ENCODE measurements at regions not wholly inside any gene's neighbourhood (a gene's known extent, or its start where the extent isn't known, plus 50 kb on each side); places are given as distances from the start of the nearest gene placed in this dataset.
A peak's percentile ranks its signal among the peaks of the same experiment; 100 is the strongest.

DNA sequence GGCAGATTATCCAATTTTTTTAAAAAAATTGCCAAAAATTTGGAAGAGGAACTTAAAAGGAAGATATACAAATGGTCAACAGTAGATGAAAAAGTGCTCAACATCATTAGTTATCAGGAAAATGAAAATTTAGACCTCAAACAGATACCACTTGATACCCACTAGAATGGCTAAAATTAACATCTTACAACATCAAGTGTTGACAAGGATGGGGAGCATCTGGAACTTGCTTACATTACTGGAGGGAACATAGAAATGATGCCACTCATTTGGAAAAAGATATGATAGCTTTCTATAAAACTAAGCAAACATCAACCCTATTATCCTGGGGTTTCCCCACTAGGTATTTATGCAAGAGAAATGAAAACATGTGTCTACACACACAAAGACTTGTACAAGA lies 284.5 kb upstream of the CHRNA7 start:
- Mint-ChIP-seq H3K36me3 (no peaks in the 10 kb centered on the region), H3K4me1 (no peaks in the 10 kb centered on the region), H3K4me3 (no peak overlapping the region), H3K9me3 (peaks cover 13% of the 10 kb centered on the region), H3K27ac (no peak overlapping the region)
- no peak for ATAC-seq
- DNase-seq (ENCODE audit: low spot score in 2 of 2), result no peak

DNA sequence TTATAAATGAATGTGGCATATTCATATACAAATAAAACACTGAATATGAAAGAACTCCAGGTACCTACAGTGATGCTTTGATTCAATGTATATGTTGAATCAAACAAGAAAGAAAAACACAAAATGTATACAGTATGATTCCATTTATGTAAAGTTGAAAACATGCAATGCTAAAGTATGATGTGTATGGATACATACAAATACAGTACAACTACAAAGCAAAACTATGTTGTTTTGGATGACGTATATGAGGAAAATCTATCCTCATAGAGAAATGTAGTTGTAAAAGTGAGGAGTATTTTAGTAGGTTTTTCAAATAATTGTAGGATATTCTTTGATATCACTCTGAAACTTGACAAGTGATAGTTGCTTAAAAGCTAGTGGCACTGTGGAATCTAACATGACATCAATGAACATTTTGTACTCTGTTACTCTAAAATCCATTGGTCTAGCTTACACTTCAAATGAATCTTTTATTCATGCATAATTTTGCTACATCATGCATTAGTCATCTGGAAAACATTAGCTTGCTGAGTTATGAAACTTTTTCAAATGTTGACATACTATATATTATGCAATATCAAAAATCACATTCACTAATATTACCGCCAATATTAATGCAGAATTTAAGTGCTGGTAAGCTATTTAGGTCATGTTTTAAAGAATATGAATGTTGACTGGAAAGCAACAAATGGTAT lies 278.1 kb upstream of the CHRNA7 start:
- no peak for ATAC-seq
- no peak overlapping the region for H3K4me3 Mint-ChIP-seq
- DNase-seq (ENCODE audit: low spot score in 2 of 2), result no peak
- no peaks in the 10 kb centered on the region for H3K36me3 Mint-ChIP-seq
- H3K9me3 Mint-ChIP-seq, result peaks cover 4% of the 10 kb centered on the region
- H3K4me1 Mint-ChIP-seq, result no peaks in the 10 kb centered on the region
- no peak overlapping the region for H3K27ac Mint-ChIP-seq

DNA sequence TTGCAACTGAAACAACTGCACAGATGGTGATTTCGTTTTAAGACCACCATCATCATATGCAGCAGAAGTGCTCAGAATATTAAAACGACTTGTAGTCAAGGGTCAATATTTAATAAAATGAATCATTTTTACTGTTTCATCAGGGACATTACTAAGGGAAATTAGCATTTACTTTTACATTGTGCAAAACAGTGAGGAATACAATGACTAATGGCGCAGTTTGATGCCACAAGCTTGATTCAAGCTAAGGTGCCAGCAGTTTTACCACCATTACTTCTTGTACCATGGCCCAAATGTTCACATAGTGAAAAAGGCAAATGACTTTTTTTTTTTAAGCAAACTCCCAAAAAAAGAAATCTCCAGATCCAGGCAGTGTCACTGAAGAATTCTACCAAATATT lies 277.4 kb upstream of the CHRNA7 start:
- H3K27ac Mint-ChIP-seq, result no peak overlapping the region
- H3K4me3 Mint-ChIP-seq, result no peak overlapping the region
- no peaks in the 10 kb centered on the region for H3K36me3 Mint-ChIP-seq
- peaks cover 4% of the 10 kb centered on the region for H3K9me3 Mint-ChIP-seq
- H3K4me1 Mint-ChIP-seq, result no peaks in the 10 kb centered on the region
- no peak for ATAC-seq
- no peak for DNase-seq (ENCODE audit: low spot score in 2 of 2)

DNA sequence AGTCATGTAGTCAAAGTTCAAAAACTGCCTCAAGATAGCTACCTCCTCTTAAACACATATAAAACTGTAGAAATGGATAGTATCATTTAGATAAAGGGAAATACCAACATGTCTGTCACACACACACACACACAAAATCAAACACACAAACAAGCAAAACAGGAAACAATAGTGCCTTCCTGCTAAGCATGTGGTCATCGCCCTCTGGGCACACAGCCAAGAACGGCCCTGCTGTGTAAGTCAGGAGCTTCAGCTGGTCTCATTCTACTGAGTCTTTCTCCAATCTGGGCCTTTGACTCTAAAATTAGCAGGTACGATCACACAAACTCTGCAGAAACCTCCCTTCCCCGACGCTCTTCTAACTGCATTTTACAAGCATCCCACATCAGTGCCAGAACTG lies 272.2 kb upstream of the CHRNA7 start:
- DNase-seq (ENCODE audit: low spot score in 2 of 2), result no peak
- Mint-ChIP-seq H3K36me3 (no peaks in the 10 kb centered on the region), H3K27ac (no peak overlapping the region)

DNA sequence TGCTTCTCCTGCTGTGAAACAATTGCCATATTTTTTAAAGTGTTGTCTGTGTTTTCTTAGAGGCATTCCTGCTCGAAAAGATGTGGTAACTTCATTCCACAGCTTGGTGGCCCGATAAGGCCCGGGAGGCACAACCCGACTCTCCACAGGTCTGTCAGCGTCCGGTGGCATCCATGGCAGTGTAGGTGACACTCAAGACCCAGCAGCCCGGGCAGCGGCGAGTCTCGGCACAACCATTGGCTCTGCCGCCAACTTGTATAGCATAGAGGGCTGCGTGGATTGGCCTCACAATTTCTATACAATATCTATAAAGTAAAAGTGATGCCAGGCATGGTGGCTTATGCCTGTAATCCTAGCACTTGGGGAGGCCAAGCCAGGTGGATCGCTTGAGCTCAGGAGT lies 262.3 kb upstream of the CHRNA7 start:
- peaks cover 2% of the 10 kb centered on the region for H3K9me3 Mint-ChIP-seq
- H3K4me3 Mint-ChIP-seq, result no peak overlapping the region
- ATAC-seq (no peak), DNase-seq (ENCODE audit: low spot score in 2 of 2) (no peak)
- H3K36me3 Mint-ChIP-seq, result no peaks in the 10 kb centered on the region
- no peaks in the 10 kb centered on the region for H3K4me1 Mint-ChIP-seq
- H3K27ac Mint-ChIP-seq, result no peak overlapping the region

More for the DNA sequence above, 272.2 kb upstream of the CHRNA7 start:
- Mint-ChIP-seq H3K4me3 (no peak overlapping the region), H3K4me1 (no peaks in the 10 kb centered on the region), H3K9me3 (peaks cover 4% of the 10 kb centered on the region)
- ATAC-seq, result no peak

DNA sequence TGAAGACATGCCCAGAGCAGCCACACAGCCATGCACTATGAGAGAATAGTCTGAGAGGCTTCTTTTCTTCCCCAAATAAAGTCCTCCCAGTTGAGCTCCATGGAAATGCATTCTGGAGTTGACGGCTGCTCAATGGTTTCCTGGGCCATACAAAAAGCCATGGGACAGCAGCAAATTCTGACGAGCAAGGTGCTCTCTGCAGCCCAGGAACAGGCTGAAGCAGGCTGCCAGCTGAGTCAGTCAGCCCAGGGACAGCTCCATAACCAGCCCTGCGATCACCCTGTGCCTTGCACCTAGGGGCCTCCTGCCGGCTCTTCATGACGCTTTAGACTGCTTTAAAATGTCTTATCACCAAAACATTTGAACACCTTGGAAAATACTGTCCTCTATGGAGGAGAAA lies 256.3 kb upstream of the CHRNA7 start:
- Mint-ChIP-seq H3K9me3 (peaks cover 2% of the 10 kb centered on the region), H3K27ac (no peak overlapping the region), H3K4me3 (no peak overlapping the region), H3K36me3 (no peaks in the 10 kb centered on the region), H3K4me1 (no peaks in the 10 kb centered on the region)
- DNase-seq (ENCODE audit: low spot score in 2 of 2), result no peak
- ATAC-seq, result no peak

DNA sequence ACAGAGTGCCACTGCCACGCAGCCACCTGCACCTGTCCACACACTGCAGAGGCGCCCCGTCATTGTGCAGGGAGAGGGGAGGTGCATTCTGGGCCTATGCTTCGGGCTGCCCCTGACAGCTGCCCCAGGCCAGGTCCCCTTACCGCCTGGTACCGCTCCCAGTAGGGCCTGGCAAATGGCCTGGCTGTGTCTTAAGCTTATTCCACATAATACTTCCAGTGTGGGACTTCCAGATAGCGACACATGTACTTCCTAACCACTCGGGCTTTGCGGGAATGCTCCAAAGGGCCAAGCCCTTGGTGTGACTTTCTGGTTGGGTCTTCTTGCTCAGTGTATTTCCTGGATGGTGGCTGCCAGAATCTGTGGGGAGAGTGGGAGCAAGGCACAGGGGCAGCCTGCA lies 254.3 kb upstream of the CHRNA7 start:
- Mint-ChIP-seq H3K27ac (no peak overlapping the region), H3K4me1 (no peaks in the 10 kb centered on the region), H3K36me3 (no peaks in the 10 kb centered on the region), H3K4me3 (no peak overlapping the region), H3K9me3 (no peaks in the 10 kb centered on the region)
- ATAC-seq, result no peak
- DNase-seq (ENCODE audit: low spot score in 2 of 2), result no peak

DNA sequence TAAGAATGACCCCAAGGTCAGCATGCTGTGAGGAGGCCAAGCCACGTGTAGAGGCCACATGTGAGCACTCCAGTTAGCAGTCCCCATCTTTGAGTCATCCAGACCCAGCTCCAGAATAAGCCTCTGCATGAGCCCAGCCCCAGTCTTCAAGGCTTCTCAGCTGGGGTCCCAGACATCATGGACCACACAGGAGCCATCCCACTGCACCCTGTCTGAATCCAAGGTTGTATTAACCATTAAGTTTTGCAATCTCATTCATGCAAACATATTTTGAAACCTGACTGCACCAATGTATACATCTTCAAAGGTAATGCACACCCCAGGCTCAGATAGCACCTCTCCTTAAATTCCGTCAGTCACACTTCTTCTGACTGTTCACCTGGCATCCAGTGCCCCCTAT lies 249.1 kb upstream of the CHRNA7 start:
- ATAC-seq (peak; percentile 17), DNase-seq (ENCODE audit: low spot score in 2 of 2) (no peak)
- H3K4me3 Mint-ChIP-seq, result no peak overlapping the region
- no peak overlapping the region for H3K27ac Mint-ChIP-seq
- H3K4me1 Mint-ChIP-seq, result no peaks in the 10 kb centered on the region
- no peaks in the 10 kb centered on the region for H3K9me3 Mint-ChIP-seq
- no peaks in the 10 kb centered on the region for H3K36me3 Mint-ChIP-seq

DNA sequence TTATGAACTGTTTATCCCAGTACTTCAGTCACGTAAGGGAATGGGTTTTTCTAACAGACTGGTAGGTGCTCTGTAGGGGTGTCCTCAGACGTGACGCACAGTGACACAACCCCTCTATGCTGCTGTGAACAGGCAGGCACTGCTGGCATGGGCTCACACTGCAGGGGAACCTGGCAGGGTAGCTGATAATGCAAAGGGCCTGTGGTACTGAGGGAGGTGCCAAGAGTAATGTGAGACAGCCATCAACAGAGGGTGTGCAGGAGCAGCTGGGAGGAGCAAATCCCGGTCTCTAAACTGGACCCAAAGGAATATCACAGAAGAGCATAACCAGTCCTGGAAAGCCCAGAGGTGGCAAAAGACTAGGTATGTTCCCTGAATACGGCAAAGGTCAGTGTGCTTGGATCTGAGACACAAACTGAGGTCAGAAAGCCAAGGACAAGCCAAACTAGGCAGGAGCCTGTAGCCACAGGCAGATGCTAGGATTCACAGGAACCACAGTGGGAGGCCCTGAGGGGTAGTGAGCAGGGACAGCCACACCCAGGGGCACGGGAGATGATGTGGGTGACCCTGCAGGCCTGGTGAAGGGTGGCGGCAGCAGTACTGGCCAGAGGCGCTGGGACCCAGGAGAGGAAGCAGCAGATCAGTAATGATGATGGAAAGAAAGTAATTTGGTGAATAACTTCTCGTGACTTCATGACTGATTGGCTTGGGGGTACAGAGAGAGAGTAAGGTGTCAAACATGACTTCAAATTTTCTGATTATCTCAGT lies 248.1 kb upstream of the CHRNA7 start:
- DNase-seq (ENCODE audit: low spot score in 2 of 2), result no peak
- no peaks in the 10 kb centered on the region for H3K9me3 Mint-ChIP-seq
- no peak overlapping the region for H3K4me3 Mint-ChIP-seq
- no peaks in the 10 kb centered on the region for H3K4me1 Mint-ChIP-seq
- H3K36me3 Mint-ChIP-seq, result no peaks in the 10 kb centered on the region
- peak; percentile 19 for ATAC-seq
- H3K27ac Mint-ChIP-seq, result no peak overlapping the region

DNA sequence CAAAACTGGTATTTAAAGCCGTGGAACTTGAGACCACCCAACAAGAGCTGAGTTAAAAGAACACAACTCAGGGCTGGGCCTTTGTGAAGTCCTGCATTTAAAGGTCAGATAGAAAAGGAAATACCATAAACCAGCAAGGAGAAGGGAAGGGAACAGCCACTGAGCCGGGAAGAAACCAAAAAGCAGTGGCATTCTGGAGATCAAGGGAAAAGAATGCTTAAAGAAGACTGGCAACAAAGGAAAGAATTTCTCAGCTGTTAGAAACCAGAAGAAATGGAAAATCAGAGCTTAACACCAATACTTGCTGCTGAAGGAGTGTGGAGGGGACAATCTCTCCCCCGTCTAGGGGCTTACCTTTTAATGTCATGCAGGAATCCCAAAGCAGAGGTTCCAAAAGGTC lies 247.4 kb upstream of the CHRNA7 start:
- Mint-ChIP-seq H3K9me3 (no peaks in the 10 kb centered on the region), H3K36me3 (no peaks in the 10 kb centered on the region), H3K4me3 (no peak overlapping the region), H3K4me1 (no peaks in the 10 kb centered on the region), H3K27ac (no peak overlapping the region)
- DNase-seq (ENCODE audit: low spot score in 2 of 2), result no peak
- no peak for ATAC-seq

DNA sequence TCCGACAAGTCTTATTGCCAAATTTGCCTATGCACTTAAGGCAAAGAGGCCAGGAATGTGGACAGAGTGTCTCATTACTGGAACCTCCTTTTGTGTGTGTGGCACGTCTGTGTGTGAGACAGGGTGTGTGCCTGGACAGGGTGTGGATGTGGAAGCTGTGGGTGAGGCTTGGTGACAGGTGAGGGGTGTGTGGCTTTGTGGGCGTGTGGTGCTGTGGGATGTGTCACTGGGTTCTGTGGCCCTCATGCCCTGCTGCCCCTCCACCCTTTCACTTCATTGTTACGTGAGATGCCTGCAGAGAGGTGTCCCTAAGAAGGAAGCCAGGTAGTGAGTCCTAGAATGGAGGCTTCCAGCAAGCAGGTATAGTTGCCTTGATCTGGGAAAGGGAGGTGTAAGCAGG lies 244.0 kb upstream of the CHRNA7 start:
- H3K27ac Mint-ChIP-seq, result no peak overlapping the region
- no peaks in the 10 kb centered on the region for H3K36me3 Mint-ChIP-seq
- no peak overlapping the region for H3K4me3 Mint-ChIP-seq
- no peak for ATAC-seq
- no peaks in the 10 kb centered on the region for H3K4me1 Mint-ChIP-seq
- H3K9me3 Mint-ChIP-seq, result no peaks in the 10 kb centered on the region
- DNase-seq (ENCODE audit: low spot score in 2 of 2), result no peak

DNA sequence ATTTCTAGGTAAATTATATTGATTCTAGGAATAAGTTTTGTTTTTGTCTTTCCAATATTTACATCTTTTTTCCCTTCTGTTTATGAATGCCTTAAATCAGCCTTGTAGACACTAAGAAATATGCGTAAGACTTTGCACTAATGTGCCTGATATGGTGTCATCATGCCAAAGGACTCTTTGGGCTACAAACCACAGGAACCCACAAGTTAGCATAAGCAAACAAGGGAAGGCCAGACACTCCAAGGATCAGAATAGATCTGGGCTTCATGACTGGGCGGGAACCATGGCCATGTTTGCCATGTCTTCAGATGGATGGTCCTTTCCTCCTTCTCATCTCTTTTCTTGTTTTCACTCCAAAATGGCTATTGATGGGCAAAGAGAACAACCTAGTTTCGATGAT lies 242.2 kb upstream of the CHRNA7 start:
- ATAC-seq (no peak), DNase-seq (ENCODE audit: low spot score in 2 of 2) (no peak)
- Mint-ChIP-seq H3K4me3 (no peak overlapping the region), H3K27ac (no peak overlapping the region), H3K9me3 (no peaks in the 10 kb centered on the region), H3K36me3 (no peaks in the 10 kb centered on the region), H3K4me1 (no peaks in the 10 kb centered on the region)

DNA sequence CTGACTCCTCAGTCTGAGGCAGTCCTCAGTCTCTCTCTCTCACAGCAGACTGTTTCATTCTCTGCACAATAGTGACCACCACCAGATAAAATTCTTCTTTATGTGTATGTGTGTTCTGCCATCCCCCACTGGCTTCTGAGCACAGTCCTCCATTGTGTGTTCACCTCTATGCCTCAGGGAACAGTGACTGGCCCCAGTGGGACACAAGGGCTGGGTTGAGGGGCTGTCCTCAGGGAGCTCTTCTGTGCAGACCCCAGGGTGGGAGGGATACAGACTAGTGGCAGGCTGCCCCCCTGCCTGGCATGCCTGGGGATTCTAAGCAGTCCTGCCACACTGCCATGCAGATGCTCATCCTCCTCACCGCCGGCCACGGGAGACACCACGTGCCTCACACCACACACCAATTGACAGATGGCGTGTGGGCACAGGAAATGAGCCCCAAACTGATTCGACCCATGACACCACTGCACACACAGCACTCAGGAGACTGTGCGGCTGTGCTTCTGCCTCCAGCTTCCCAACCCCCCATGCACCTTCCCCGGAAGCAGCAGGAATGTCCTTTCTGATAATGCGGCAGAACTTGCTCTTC lies 237.6 kb upstream of the CHRNA7 start:
- H3K36me3 Mint-ChIP-seq, result no peaks in the 10 kb centered on the region
- H3K4me1 Mint-ChIP-seq, result no peaks in the 10 kb centered on the region

DNA sequence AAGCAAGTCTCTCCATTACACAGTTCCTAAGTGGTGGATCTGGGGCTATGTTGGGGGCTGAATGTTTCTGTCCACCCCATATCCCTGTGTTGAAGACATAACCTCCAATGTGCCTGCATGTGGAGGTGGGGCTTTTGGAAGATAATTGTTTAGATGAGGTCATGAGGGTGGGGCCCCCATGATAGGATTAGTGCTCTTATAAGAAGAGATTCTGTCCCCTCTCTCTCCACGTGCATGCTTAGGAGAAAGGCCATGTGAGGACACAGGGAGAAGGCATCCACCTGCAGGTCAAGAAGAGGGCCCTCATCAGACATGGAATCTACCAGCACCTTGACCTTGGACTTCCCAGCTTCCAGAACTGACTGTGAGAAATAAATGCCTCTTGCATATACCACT lies 231.0 kb upstream of the CHRNA7 start:
- Mint-ChIP-seq H3K36me3 (no peaks in the 10 kb centered on the region), H3K27ac (no peak overlapping the region), H3K9me3 (no peaks in the 10 kb centered on the region), H3K4me3 (no peak overlapping the region), H3K4me1 (no peaks in the 10 kb centered on the region)
- ATAC-seq (no peak), DNase-seq (ENCODE audit: low spot score in 2 of 2) (no peak)

More for the DNA sequence above, 237.6 kb upstream of the CHRNA7 start:
- Mint-ChIP-seq H3K9me3 (no peaks in the 10 kb centered on the region), H3K27ac (no peak overlapping the region), H3K4me3 (no peak overlapping the region)
- DNase-seq (ENCODE audit: low spot score in 2 of 2) (no peak), ATAC-seq (peak; percentile 33)

DNA sequence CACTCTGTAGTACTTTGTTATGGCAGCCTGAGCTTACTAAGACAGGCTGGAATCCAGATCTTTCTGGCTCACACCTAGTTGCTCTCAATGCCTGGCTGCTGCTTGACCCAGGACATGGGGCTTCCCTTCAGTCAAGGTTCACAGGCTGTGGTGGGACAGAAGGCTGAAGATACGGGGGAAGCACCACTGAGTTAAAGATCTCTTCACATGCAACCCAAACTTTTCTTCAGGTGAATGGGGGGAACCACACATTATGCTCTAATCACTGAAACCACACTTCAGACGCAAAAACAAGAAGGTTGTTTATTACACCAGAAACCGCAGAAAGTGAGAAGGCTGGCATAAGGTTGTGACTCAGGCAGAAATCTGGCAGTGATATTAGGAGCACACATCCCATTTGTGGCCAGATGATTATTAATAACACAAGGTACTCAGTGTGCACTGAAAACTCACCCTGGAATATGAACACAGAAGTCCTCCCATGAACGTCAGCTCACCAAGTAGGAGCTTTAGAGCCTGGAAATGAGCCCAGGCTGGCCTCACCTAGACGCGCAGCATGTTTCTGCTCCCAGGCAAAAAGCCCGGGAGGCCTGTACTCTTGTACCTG lies 230.5 kb upstream of the CHRNA7 start:
- Mint-ChIP-seq H3K36me3 (no peaks in the 10 kb centered on the region), H3K4me1 (no peaks in the 10 kb centered on the region), H3K9me3 (no peaks in the 10 kb centered on the region), H3K27ac (no peak overlapping the region), H3K4me3 (no peak overlapping the region)
- no peak for ATAC-seq
- DNase-seq (ENCODE audit: low spot score in 2 of 2), result no peak

DNA sequence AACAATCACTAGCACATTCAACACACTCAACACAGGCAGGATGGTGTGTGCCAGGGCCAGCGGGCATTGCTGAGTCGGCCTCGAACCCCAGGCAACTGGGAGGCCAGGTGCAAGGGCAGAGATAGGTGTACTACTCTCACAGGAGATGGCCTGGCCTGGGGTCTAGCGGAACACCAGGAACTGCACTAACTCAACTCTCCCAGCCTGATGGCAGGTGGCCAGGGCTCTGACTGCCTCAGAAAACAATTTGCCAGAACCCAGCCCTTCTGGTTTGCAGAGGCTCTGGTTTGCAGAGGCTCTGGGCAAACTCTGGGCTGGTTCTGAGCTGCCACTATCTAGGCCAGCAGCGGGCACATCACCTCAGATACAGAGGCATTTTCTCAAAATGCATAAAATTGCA lies 229.2 kb upstream of the CHRNA7 start:
- H3K4me1 Mint-ChIP-seq, result no peaks in the 10 kb centered on the region
- H3K36me3 Mint-ChIP-seq, result no peaks in the 10 kb centered on the region
- no peaks in the 10 kb centered on the region for H3K9me3 Mint-ChIP-seq
- H3K27ac Mint-ChIP-seq, result no peak overlapping the region
- no peak for ATAC-seq
- DNase-seq (ENCODE audit: low spot score in 2 of 2), result no peak
- H3K4me3 Mint-ChIP-seq, result no peak overlapping the region

All from stimulated activated effector memory CD8-positive, alpha-beta T cell treated with anti-CD3 and anti-CD28 coated beads, Interleukin-12 subunit alpha, Interleukin-12 subunit beta, amount 100 ng/mL, for 72 hours (primary cell).